NK-92 (cell line): ENCODE measurements at regions not wholly inside any gene's neighbourhood (a gene's known extent, or its start where the extent isn't known, plus 50 kb on each side); places are given as distances from the start of the nearest gene placed in this dataset.

ENCODE experiments used
- DNase-seq: peaks from one replicate; lab custom pipeline; 2025; ENCODE audit not compliant: unreplicated experiment; lab: John Stamatoyannopoulos, UW

- DNase-seq, result no peak
Observed at GRCh38 chr13:37944081-37944868, 74.7 kb upstream of the TRPC4 start.

- DNase-seq, result no peak
Observed at GRCh38 chr13:37942929-37943328, 73.4 kb upstream of the TRPC4 start.

- no peak for DNase-seq
Observed at GRCh38 chr13:37934339-37935191, 65.0 kb upstream of the TRPC4 start.

GRCh38 chr13:37929308-37929707 lies 59.7 kb upstream of the TRPC4 start:
- no peak for DNase-seq

GRCh38 chr13:37927561-37927960 lies 58.0 kb upstream of the TRPC4 start:
- no peak for DNase-seq

GRCh38 chr13:37925878-37926473 lies 56.4 kb upstream of the TRPC4 start:
- DNase-seq, result no peak

GRCh38 chr13:37923236-37923635 lies 53.7 kb upstream of the TRPC4 start:
- no peak for DNase-seq

GRCh38 chr13:37919329-37919880 lies 49.8 kb upstream of the TRPC4 start:
- DNase-seq, result no peak
